Inferior parietal cortex (tissue), 1 donor: ENCODE measurements at regions not wholly inside any gene's neighbourhood (a gene's known extent, or its start where the extent isn't known, plus 50 kb on each side); places are given as distances from the start of the nearest gene placed in this dataset.

Source experiments
- DNase-seq: peaks from one replicate; pipeline ENCODE4 v3.0.0-alpha.2; 2016; ENCODE audit errors: extremely low spot score

DNA sequence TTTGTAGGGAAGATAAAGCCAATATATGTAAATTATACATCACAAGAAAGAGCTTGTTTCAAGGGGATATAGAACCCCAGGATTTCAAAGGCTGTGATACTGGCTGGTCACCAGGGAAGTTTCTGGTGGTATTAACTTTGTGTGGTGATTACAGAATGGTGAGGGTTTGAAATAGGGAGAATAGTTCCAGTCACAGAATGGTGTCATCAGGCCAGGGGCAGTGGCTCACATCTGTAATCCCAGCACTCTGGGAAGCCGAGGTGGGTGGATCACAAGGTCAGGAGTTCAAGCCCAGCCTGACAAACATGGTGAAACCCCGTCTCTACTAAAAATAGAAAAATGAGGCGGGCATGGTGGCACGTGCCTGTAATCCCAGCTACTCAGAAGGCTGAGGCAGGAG, 183.8 kb upstream of the XYLT1 start:
- no peak for DNase-seq

DNA sequence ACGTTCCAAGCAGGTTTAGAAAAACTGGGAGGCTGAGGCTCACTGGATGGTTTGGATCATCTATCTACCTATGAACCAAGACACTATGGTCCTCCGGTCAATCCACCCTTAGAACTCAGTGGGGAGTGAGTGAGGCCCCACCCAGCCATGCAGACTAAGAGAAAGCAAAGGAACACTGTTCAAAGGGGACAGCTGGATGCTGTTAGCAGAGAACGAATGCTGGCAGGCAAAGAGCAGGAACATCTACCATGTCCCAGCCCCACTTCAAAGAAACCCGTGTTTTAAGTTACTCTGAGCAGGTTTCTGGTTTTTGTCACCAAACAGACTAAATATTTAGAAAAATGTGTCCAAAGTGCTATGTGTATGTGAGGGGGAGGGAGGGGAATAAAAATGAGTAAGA, 183.4 kb upstream of the XYLT1 start:
- no peak for DNase-seq

DNA sequence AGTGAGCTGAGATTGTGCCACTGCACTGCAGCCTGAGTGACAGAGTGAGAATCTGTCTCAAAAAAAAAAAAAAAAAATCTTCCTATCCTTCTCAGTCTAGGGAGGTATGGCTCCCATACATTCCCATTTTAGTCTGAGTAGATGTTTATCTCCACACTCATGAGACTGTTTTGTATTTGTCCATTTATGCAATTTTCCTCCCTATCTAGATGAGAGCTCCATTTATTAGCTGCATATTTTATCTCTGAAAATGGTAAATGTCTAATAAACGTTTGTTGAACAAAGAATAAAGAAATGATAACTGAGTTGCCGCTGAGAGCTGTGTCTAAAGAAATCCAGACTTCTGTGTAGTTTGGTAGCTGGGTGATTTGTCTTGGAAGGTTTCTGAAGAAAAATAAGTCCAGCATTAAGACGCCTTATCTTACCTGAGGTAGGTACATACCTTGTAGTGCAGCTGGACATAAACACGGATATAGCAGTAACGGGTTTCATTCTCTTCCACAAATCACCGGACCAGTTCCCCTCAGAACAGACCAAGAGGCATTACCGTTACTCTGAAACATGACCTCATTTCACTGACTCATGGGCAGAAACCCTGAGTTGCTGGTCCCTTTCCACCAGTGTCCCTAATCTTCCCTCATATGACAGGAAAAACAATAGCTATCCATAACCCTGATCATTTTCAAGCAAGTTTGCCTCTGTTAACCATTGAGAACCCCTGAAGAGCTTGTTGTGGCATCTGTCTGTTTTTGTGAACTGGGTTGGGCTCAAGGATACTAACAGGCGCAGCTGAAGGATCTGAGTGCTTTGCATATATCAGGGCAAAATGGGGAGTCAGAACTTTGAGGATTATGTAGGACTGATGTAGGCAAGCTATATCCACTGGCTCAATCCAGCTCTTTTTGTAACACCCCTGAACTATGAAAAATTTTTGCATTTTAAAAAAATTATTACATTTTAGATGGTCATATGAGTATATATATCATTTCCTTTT, 177.4 kb upstream of the XYLT1 start:
- no peak for DNase-seq

DNA sequence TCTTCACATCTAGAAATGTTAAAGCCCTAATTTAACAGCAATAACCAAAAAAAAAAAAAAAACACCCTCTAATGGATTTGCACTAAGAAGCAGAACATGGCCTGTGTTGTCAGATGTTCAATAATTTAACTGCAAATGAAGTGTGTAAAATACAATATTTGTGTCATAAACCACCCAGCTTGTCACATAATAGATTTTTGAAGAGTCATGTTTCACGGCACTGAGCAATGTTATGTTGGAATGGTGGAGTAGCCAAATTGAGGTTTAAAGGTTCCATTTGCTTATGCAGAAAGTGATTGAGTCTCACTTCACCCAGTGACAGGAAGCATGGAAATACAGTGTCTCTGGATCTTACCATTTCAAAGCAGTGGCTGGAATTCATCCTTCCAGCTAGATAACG, 173.2 kb upstream of the XYLT1 start:
- no peak for DNase-seq

DNA sequence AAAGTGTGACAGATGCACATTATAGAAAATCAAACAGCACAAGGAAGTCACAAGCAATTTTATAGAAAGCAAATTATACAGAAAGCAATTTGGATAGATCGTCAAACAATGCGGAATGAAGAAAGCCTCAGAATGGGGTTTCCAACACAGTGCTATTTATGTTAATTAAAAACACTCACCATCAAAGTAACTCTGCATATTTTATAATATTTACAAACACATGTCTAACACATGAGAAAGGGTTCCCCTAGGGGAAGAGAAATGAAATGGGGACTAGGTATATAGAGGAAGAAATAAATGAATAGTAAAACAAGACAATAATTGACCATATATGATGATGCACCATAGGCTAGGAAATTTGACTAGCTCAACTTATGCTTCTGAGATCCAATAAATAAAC, 171.2 kb upstream of the XYLT1 start:
- DNase-seq = no peak

DNA sequence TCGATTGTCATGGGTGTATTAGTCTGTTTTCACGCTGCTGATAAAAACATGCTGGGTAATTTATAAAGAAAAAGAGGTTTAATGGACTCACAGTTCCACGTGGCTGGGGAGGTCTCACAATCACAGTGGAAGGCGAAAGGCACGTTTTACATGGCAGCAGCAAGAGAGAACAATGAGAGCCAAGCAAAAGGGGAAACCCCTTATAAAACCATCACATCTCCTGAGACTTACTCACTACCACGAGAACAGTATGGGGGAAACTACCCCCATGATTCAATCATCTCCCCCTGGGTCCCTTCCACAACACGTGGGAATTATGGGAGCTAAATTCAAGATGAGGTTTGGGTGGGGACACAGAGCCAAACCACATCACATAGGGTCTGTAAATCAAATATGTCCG, 167.4 kb upstream of the XYLT1 start:
- DNase-seq = no peak

DNA sequence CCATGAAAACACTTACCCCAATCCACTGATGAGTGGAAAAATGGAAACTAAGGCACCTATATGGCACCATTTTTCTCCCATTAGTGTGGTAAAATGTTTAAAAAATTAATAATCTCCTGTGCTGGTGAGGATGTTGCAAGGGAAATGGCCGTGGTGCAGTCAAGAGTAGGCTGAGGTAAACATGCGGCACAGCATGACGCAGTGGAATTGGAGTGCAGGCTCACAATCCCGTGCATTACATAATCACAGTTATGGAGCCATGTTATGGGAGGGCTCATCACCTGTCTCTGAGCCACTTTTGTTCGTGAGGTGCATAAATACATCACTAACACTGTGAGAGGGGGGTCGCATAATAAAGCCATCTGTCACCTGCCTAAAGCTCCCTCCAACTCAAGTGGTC, 164.4 kb upstream of the XYLT1 start:
- no peak for DNase-seq

DNA sequence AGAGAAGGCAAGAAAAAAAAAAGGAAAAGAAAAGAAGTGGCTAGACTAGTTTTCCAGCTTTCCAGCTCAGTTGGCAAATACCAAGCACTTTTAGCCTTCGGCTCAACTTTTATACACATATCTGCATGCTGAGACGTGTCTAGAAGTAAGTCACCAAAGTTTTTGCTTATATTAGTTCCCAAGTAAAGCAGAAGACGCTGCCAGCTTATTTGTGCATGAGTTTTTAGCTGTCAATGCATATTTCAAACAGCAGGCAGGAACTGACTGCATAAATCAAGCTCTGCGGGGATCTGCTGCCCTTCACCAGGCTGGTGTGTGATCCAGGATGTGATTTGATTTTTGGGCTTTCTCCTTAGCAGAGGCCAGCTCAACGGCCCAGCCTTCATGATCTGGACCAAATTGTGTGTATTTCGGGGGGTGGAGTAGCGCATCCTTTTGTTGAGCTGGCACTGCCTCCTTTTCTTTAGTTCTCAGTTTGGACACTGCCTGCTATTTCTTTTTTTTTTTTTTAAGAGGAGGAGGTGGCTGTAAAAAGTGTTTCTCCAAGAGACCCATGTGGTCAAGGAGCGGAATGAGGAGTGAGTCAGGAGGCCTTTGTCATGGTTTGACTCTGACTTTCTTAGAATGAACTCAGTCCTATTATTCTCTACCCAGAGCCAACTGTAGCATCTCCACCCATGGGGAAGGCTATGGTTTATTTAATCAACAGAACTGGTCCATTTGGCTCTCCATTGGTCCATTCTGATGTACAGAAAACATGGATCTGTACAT, 162.6 kb upstream of the XYLT1 start:
- DNase-seq = no peak

DNA sequence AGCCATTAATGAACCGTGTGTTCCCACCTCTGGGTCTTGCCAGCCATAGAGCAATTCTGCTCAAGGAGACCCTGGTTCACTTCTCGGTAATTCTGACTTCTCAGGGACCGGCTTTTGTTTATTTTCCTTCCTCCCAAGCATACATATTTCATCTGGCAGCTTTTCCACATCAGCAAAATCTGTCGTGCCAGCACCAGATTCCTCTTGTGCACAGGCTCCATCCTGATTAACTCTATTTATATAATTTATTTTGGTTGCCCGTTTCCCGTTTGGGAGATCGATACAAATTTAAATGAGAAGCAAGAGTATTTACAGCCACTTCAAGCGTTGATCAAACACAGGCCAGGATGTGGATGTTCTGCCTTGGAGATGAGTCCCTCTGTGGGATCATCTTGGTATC, 161.9 kb upstream of the XYLT1 start:
- DNase-seq = no peak

DNA sequence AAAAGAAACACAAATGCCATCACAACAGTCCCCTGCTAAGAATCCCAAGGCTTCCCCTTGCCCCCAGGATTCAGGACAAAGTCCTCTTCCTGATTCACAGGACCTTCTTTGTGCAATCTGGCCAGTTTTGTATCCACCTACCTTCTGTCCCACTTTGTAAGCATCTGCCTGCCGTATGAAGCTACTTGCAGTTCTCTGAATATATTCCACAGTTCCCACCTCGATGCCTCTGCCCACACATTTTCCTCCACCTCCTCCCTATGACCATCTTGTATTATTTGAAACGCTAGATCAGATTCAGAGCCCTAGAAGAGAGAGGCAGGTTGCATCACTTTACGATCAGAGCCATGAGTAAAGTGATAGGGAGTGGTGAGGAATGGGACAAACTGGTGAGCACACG, 159.2 kb upstream of the XYLT1 start:
- DNase-seq = peak; percentile 44

DNA sequence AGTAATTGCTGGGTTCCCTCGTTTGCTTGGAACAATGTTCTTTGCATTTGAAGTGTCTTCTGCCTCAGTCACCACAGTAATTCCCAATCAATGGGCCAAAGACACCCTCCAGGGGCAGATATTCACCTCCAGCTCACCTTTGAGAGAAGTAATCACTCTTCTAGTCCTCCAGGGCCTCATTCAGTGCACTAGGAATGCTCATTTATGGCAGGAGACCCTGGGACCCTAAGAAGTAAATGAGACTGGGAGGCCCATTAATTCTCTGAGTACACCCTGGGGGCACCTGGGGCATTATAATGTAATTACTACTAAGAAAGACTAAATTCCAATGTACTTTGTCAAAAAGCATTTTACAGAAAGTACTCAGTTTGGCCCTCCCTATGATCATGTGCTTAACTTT, 158.2 kb upstream of the XYLT1 start:
- DNase-seq = no peak

DNA sequence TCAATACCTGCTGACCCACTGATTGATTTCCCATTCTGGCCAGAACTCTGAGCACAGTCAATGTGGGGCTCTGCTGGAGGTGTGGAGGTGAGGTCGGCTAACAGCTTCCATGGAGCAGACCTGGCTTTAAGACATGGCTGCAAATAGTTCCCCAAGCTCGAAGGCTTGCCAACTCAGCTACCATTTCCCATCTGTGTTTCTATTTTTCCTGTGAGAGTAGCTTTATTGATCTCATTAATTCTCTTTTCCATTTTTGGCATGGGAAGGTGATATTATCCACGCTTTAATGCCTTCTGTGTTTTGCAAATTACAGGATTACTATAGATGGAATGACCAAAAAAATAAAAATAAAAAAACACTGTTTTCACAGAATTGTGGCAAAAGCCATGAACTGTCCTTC, 151.6 kb upstream of the XYLT1 start:
- no peak for DNase-seq

DNA sequence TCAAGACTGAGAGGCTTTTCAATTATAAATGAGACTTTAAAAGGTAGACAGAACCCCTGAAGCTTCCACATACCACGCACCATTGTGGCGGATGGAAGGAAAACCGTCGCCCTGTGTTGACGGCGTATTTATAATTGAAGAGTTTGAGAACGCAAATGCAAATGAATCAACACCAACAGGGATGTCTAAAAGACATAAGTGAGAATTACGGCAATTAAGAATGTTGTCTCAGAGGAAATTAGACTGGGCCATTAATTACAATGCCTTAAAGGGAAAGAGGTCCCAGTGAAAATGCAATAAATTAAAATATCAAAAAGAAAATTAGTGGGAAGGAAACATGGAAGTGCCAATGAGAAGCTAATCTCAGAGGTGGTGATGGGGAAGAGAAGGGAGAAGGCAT, 148.5 kb upstream of the XYLT1 start:
- DNase-seq = no peak

DNA sequence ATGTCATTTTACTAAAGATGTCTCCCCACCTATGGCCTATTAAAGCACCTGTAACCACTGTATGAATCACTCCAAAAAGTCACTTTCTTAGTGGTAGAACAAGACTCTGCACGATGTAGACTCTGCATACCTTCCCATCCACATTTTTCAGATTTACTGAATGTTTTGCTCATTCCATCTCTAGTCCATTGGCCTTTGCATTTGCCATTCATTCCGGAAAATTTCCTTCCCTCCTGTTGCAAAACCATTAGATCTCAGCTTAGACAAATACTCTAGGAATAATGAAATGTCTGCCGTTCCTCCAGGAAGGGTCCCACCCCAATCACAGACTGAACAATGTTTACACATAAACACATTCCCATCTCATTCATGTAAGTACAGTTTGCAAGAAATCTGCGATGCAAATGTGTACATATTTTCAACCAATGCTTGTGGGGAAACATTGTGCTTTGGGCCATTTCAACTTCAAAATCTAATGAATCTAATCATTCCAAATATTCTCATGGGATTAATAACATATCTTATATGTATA, 146.3 kb upstream of the XYLT1 start:
- DNase-seq = no peak

DNA sequence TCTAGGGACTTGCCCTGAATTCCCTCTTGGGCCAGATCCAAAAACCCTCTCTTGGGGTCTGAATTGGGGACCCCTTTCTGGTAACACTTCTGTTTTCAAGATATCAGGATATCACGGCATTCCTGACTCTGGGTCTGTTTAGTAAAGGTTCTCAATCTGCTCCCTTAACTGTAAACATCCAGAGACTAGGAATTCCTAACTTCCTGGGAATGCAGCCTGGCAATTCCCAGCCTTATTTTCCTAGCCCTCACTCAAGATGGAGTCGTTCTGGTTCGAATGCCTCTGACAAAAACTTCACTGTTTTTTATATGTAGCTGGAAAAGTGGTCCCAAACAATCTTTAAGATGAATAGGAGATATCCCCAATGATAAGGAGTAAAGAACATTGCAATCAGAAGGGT, 141.6 kb upstream of the XYLT1 start:
- DNase-seq = no peak

DNA sequence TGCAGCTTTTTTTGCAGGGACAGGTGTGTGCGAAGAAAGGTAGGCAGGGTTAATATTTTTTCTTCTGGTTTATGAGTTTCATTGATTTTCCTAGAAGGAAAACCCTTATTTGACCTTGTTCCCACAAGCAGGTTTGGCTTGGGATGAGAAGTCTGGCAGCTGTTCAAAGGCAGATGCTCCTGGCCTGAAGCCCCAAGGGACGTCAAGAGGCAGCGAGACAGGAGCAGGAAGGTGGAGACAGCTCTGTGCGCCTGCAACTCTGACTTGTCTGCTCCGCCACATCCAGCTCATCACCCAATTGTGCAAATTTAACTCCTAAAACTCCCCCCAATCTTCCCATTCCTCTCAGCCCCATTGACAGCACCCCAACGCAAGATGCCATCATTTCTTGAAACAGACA, 136.8 kb upstream of the XYLT1 start:
- no peak for DNase-seq

DNA sequence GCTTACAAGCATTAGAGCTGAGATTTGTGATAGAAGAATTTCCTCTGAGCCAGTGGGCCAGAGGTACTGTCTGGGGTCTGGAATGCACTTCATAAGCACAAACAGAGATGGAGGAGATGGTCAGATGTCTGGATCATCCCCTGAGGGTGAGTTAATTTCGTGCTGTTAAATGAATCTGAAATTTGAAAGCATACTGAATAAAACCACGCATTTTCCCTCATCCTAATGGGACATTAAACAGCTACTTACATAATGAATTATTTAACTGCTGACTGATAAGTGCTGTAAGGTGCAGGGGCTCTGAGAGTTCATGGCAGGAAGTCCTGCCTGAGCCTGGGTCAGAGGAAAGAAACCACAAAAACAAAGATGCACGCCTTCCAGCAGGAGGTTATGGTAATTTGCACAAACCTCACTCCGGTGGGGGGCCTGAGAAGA, 136.3 kb upstream of the XYLT1 start:
- no peak for DNase-seq

DNA sequence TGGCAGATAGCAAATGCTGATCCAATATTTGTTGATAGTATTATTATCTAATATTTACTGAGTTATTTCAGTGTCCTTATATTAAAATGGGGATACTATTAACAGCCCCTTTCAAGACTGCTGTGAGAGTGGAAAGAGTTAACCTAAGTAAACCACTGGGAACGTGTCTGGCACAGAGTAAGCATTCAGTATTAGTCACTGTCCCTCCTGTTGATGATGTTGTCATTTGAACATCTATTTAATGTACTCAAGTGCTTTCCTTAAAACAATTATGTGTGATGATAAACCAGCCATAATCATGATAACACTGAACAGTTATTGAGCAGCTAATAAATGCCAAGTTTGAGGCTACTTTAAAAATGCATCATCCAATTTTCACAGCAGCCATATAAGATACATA, 135.7 kb upstream of the XYLT1 start:
- DNase-seq = no peak

DNA sequence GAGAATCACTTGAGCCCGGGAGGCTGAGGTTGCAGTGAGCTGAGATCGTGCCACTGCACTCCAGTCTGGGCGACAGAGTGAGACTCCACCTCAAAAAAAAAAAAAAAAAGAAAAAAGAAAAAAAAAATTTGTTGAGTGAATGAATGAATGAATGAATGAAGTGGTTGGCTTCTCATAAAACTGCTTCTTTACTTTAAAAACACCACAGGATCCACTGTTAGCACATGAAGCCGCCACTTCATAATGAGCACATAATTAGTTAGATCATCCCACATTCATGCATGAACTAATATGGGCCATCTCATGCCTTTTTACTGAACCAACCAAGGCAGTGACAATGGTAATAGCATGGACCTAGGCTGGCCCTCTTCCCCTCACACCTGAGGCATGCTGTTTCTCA, 135.0 kb upstream of the XYLT1 start:
- DNase-seq = no peak

DNA sequence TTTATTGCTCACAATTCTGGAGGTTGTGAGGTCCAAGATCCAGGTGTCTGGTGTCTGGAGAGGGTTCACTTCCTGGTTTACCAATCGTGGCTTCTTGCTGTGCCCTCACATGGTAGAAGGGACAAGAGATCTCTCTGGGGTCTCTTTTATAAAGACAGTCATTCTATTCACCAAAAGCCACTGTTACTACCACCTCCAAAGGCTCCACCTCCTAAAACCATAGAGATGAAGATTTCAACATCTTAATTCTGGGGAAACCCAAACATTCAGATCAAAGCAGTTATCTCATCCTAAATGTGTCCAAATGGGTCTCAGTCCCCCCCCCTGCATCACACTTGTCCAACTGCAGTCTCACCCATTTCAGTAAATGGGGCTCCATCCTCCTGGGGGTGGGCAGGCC, 132.9 kb upstream of the XYLT1 start:
- no peak for DNase-seq

DNA sequence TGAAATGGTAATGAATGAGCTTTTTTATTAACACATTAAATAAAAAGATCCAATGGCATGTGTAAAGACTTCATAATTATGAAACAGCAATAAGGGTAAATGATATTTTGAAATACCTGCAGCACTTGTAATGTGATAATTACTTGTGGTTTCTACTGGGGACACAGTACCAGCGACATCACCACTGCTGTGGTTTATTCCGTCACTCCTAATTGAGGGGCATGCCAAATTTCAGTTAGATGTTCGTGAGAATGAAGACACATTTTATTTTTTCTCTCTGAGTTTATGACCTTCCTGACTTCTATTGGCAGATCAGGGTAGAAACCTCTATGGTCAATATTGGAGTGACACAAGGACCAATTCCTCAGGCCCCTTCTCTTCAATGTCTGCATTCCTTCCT, 131.9 kb upstream of the XYLT1 start:
- no peak for DNase-seq

DNA sequence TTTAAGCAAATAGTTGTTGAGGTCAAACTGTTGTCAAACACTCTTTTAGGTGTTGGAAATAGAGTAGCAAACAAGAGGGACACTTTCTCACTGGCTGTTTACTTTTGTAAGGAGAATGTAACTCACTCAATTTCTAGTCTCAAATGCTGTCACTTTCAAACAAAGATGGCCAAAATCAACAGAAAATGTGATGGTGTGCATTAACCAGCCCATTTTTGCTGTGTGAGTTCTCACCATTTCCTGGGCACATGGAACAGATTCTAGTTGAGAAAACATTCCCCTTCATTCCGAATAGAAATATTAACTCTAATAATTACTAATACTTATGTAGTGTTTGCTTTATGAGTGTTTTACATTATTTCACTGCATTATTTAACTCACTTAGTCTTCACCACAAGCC, 128.2 kb upstream of the XYLT1 start:
- DNase-seq = no peak
